Adipose tissue (tissue), 3 donors: ENCODE measurements at regions not wholly inside any gene's neighbourhood (a gene's known extent, or its start where the extent isn't known, plus 50 kb on each side); places are given as distances from the start of the nearest gene placed in this dataset.
"Not testable (repeated sequence)": the region's sequence is repeated elsewhere in the genome, so short reads cannot be mapped to it uniquely, and the experiment has no call there.

ENCODE experiments used
- H3K27ac ChIP-seq: one replicate; pipeline ENCODE4 v1.5.1; 2013; ENCODE audit warnings: low read depth, low read length
- WGBS, 3 donors: extraction: QIAGEN DNeasy Blood & Tissue Kit; methylation state at CpG; one replicate each; pipeline ENCODE4 v1.1.7; 2013; 5-methylcytosine and 5-hydroxymethylcytosine counted together
- donor health status: healthy with polysubstance abuse.
- donor health status: Bipolar disorder and iron deficiency.
- donor health status: healthy.

GRCh38 chr2:240259201-240259923 is 118.9 kb upstream of the OTOS start:
- 24 to 56% (median 49%) methylated on average over 17 of the region's 17 CpGs for WGBS, 3 donors
- H3K27ac ChIP-seq: no peak overlapping the region

- H3K27ac ChIP-seq: no peak overlapping the region
- 62 to 78% (median 69%) methylated on average over 7 of the region's 7 CpGs for WGBS, 3 donors
These were observed 119.6 kb upstream of the OTOS start for GRCh38 chr2:240259924-240260529.

GRCh38 chr2:240260664-240261063 is 120.2 kb upstream of the OTOS start:
- no peak overlapping the region for H3K27ac ChIP-seq
- WGBS, 3 donors: 87 to 90% (median 88%) methylated on average over 4 of the region's 4 CpGs

GRCh38 chr2:240262578-240262977 is 122.1 kb upstream of the OTOS start:
- WGBS, 3 donors: 40 to 48% (median 44%) methylated on average over 1 of the region's 1 CpG
- not testable (repeated sequence) for H3K27ac ChIP-seq

- 81 to 97% (median 87%) methylated on average over 3 of the region's 3 CpGs for WGBS, 3 donors
- H3K27ac ChIP-seq: no peak overlapping the region
These were observed 128.9 kb upstream of the OTOS start for GRCh38 chr2:240269380-240269779.

- no peak overlapping the region for H3K27ac ChIP-seq
- 90 to 94% (median 91%) methylated on average over 1 of the region's 1 CpG for WGBS, 3 donors
These were observed 129.4 kb upstream of the OTOS start for GRCh38 chr2:240269886-240270285.

- 72 to 75% (median 73%) methylated on average over 4 of the region's 4 CpGs for WGBS, 3 donors
- H3K27ac ChIP-seq: no peak overlapping the region
These were observed 131.4 kb upstream of the OTOS start for GRCh38 chr2:240271716-240272341.

- no peak overlapping the region for H3K27ac ChIP-seq
- WGBS, 3 donors: 52 to 75% (median 56%) methylated on average over 2 of the region's 2 CpGs
These were observed 134.9 kb upstream of the OTOS start for GRCh38 chr2:240275386-240275785.

GRCh38 chr2:240277073-240277806 is 136.8 kb upstream of the OTOS start:
- no peak overlapping the region for H3K27ac ChIP-seq
- WGBS, 3 donors: 46 to 77% (median 76%) methylated on average over 8 of the region's 8 CpGs

- 76 to 92% (median 78%) methylated on average over 3 of the region's 3 CpGs for WGBS, 3 donors
- H3K27ac ChIP-seq: no peak overlapping the region
These were observed 137.5 kb upstream of the OTOS start for GRCh38 chr2:240277807-240278522.

GRCh38 chr2:240278661-240279060 is 138.2 kb upstream of the OTOS start:
- no peak overlapping the region for H3K27ac ChIP-seq

GRCh38 chr2:240280621-240281020 is 140.2 kb upstream of the OTOS start:
- WGBS, 3 donors: 27 to 67% (median 47%) methylated on average over 2 of the region's 2 CpGs
- H3K27ac ChIP-seq: no peak overlapping the region

- 81 to 87% (median 86%) methylated on average over 13 of the region's 13 CpGs for WGBS, 3 donors
- no peak overlapping the region for H3K27ac ChIP-seq
These were observed 144.2 kb upstream of the OTOS start for GRCh38 chr2:240284503-240285259.

GRCh38 chr2:240285725-240286124 is 145.3 kb upstream of the OTOS start:
- 73 to 86% (median 82%) methylated on average over 4 of the region's 4 CpGs for WGBS, 3 donors
- no peak overlapping the region for H3K27ac ChIP-seq

- no peak overlapping the region for H3K27ac ChIP-seq
- 75 to 82% (median 75%) methylated on average over 6 of the region's 6 CpGs for WGBS, 3 donors
These were observed 146.1 kb upstream of the OTOS start for GRCh38 chr2:240286596-240286995.

- 82 to 84% (median 82%) methylated on average over 14 of the region's 14 CpGs for WGBS, 3 donors
- H3K27ac ChIP-seq: no peak overlapping the region
These were observed 146.6 kb upstream of the OTOS start for GRCh38 chr2:240287011-240287410.

GRCh38 chr2:240287496-240288086 is 147.1 kb upstream of the OTOS start:
- no peak overlapping the region for H3K27ac ChIP-seq
- WGBS, 3 donors: 75 to 85% (median 76%) methylated on average over 11 of the region's 11 CpGs
